ENCODE measurements at regions not wholly inside any gene's neighbourhood (a gene's known extent, or its start where the extent isn't known, plus 50 kb on each side); places are given as distances from the start of the nearest gene placed in this dataset.

DNA sequence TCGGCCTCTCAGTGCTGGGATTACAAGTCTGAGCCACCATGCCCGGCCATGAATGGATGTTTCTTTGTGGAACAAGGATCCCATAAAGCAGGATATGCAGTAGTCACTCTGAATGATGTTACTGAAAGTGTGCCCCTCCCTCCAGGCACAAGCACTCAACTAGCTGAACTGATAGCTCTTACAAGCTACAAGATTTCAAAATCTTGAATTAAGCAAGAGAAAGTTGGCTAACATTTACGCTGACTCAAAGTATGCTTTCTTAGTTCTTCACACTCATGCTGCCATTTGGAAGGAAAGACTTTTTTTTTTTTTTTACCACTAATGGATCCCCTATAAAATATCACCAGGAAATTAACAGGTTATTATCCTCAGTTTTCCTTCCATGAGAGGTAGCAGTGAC, 549.0 kb upstream of the PKDCC start:
- FAIRE-seq, result no peak

DNA sequence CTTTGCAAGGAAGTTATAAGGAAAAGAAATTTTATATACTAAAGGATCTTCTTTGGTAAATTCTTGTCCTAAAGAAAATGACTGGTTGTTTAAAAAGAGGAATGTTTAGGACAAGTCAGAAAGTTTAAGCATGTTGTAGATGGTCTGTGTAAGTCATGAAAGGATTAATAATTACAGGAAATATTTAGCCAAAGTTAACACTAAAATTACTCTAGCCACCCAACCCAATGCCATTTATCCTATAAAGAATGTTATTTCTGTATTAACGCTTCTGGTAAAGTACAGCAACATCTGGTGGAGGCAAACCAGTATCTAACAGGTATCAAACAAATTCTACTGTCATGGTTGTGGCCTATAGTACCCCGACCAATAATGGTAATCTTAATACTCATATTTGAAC, 546.9 kb upstream of the PKDCC start:
- no peak for FAIRE-seq

- no peak for FAIRE-seq
Observed at GRCh38 chr2:41502752-41503151, 545.1 kb upstream of the PKDCC start.

DNA sequence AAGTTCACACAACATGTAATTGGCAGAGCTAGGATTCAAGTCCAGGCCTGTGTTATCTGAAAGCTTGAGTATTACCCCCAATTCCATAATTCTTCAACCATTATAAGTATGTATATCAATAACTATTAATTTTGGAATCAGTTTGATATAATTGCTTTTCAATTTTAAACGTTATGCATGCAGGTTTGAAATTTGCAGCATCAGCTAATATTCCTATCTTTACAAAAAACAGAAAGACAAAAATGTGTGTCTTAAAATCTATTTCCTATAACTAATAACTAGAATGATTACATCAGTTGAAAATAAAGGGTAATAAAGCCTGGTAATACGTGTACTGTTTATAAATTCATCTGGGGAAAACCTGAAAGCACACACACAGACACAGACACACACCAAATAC, 543.3 kb upstream of the PKDCC start:
- FAIRE-seq, result no peak

DNA sequence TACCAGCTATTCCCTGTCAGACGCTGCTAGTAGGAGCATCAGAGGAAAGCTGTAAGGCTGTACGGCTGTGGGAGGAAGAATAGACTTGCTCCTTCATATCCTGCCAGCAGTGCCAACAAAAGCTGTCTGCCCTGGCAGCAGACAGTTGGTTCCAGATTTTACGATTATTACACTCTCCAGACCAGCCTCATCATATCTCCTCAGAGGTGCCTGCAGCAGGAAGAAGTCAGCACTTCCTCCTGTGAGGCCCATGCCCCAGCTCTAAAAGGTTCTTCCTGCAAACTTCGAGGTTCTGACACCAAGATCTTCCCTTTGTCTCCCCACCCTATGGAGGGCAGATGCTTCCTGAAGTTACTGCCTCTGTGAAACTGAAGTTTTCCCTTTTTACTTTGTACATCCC, 537.7 kb upstream of the PKDCC start:
- FAIRE-seq, result no peak

- no peak for FAIRE-seq
Observed at GRCh38 chr2:41521211-41521610, 526.6 kb upstream of the PKDCC start.

GRCh38 chr2:41527525-41528323, 520.1 kb upstream of the PKDCC start:
- no peak for FAIRE-seq

DNA sequence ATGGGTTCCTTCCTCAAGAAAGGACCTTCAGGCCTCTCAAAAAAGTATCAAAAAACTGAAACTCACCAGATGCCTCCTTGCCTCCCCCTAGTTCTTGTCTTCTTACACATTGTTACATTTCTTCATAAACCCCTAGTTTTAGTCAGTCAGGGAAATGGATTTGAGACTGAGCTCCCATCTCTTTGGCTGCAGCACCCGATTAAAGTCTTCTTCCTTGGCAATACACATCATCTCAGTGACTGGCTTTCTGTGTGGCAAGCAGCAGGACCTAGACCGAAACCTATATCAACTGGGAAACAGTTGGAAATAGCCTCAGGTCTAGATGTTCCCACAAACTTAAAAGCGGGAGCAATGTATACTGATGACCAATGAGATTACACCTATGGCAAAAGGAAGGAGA, 512.2 kb upstream of the PKDCC start:
- no peak for FAIRE-seq

- FAIRE-seq, result no peak
Observed at GRCh38 chr2:41540272-41540998, 507.4 kb upstream of the PKDCC start.

DNA sequence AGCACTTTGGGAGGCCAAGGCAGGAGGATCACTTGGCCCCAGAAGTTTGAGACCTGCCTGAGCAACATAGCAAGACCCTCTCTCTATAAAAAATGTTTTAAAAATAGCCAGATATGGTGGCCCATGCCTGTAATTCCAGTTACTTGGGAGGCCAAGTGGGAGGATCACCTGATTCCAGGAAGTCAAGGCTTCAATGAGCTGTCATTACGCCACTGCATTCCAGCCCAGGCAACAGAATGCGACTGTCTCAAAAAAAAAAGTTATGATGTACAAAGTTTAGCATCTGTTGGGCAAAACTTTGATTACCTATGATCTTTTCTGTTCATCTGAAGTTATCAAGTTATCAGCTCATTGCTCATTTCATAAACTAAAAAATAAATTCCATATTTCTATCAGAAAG, 504.1 kb upstream of the PKDCC start:
- no peak for FAIRE-seq

GRCh38 chr2:41544709-41545108, 503.1 kb upstream of the PKDCC start:
- FAIRE-seq, result no peak

DNA sequence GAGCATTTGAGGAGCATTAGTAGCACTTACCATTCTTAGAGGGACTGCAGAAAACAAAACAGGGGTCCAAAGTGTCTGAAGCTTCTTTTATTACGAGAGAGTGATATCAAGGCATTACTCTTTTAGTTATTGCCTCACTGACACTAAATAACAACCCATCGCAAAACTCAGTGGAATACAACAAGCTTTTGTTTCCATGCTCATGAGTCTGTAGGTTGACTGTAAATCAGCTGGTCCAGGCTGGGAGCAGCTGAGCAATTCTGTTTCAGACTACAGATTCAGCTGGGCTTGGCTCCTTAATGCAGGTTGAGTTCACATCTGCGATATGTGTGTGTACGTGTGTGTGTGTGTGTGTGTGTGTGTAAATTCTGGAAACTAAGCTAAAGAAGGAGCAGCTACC, 501.8 kb upstream of the PKDCC start:
- no peak for FAIRE-seq

DNA sequence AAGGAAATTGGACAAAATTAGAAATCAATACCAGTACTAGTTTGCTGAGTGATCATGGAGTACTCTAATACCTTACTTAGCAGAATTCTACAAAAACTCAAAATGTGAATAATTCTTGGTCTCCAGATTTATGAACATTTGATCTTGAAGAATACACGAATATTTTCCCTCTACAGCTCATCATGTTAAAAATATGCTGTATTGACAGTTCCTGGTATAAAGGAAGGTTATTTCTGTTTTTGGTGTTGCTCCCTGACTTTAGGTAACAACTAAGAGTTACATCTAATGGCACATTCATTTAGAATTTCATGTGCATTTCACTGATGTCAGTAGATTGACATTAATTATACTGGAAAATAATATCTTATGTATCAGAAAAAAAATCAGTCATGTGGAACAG, 479.2 kb upstream of the PKDCC start:
- FAIRE-seq, result no peak

GRCh38 chr2:41572154-41572553, 475.7 kb upstream of the PKDCC start:
- FAIRE-seq, result no peak

DNA sequence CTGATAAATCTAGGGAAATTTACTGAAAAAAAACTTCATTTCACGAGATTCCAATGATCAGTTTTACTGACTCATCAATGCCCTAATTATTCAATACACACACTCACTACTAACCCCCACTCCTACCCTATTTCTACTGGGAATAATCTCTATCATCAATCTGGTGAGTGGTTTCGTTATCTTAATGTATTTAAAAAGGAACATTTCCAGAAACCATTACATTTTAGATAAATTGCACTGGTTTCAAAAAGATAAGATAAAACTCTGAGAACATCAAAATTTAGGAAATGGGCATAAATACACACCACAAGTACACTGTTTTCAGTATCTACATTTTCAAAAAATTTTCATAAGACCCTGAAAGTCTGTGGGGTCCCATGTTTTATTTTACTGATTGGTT, 471.4 kb upstream of the PKDCC start:
- FAIRE-seq, result no peak

DNA sequence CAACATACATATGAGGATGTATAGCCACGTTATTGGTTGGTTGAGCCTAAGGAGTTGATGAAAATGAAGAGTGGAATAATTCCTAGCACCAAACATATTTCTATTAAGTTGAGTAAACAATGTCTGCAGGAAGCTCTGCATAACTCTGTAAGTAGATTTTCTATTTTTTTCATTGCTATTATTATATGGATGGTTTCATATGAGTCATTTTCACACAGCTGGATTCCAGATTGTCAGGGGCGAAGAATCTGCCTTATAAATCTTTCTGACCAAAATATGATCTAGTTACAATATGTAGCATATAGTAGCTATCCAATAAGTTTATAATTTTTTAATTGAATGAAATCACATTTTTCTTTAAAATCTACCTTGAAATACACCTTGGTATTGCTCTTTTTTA, 468.0 kb upstream of the PKDCC start:
- no peak for FAIRE-seq

DNA sequence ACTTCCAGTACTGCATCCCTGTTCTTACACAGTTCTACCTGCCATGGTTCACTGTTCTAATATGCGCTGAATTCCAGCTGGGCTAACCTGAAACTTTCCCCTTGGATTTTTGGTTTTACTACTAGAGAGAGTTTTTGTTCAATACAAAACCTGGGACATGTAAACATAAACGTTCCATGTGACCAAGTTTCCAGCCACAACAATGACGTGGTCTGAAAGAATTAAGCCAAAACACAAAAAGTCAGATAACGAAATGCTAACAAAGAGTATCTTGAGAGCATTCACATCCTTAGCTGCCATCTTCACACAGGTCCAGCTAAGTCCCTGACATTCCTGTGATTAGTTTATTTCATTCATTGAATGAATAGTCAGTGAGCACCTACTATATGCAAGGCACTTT, 467.0 kb upstream of the PKDCC start:
- FAIRE-seq, result no peak

DNA sequence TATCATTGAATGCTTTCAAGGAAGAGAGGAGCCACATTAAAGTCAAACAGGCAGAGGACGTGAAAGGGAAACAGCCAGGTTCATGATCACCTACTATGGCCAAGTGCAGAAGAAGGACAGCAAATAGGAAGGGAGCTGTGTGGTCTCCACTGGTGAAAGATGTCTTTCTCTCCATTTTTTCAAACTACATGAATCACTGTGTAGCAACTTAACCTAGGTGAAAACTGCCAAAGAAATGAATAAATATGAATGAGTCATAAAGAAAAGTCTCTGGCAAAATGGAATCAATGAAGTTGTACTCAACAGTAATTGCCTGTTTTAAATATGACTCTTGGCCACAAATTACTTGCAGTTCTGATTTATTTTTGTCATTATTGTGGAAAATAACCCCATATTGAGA, 452.6 kb upstream of the PKDCC start:
- no peak for FAIRE-seq

GRCh38 chr2:41597680-41598079, 450.1 kb upstream of the PKDCC start:
- FAIRE-seq, result no peak

DNA sequence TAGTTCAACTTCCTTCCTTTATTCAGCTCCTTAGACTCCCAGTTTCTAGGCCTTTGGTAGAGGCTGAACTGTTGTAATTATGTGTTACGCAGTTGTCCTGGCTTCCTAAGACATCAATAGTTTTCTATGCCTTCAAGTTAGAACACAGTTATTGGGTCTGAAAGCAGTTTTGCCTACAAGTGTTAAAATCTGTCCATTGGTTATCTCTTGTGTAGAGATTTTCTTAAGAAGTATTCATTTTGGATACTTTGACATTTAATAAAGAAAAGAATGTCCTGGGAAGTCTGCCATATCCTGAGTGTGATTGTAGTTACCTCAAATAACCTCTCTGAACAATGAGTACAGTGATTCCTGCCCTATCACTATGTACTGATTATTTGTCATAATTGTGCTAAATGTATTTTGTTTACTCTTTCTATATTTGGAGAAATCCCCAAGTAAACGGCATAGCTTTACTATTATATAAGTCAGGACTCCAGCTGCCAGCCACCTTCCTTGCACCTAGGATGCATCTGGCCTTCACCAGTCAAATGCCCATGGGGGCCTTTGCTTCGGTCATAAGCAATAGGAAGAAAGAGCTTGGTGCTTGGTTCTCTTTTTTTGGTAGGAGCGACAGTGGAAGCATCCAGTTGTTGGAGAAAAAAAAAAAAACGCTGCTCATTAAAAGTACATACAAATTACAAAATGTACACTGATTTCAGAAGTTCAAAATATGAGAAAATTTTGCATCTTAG, 449.5 kb upstream of the PKDCC start:
- FAIRE-seq, result no peak

- no peak for FAIRE-seq
Observed at GRCh38 chr2:41600460-41600859, 447.4 kb upstream of the PKDCC start.

GRCh38 chr2:41602341-41602740, 445.5 kb upstream of the PKDCC start:
- FAIRE-seq, result no peak

DNA sequence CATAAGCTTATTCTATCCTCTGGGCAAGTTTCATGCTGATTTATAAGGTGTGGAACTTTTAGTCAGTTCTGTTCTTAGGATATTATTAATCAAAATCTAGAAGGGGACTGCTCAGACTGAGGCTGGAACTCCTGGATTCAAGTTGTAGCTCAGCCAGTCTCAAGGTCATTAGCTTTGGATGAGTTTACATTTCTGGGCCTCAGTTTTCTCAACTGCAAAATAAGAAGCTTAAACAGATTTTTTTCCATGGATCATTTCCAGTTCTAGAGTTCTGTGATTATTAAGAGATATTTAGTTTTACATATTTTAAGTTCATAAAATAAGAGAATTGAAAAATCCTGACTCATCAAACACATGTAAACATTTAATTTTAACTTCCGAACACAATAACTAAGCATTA, 442.5 kb upstream of the PKDCC start:
- FAIRE-seq, result no peak

GRCh38 chr2:41605914-41606313, 441.9 kb upstream of the PKDCC start:
- FAIRE-seq, result no peak

Measured in colon (tissue), 2 donors.